IMR-90 (cell line): ENCODE measurements at regions not wholly inside any gene's neighbourhood (a gene's known extent, or its start where the extent isn't known, plus 50 kb on each side); places are given as distances from the start of the nearest gene placed in this dataset.

ENCODE experiments used
- ATAC-seq: fragments of 200-7000 bp; cut with Tn5 transposase; 2 replicates; pipeline ENCODE4 v1.9.1; 2020; ENCODE audit warnings: low read depth, mild to moderate bottlenecking, moderate library complexity
- BruUV-seq: library from RNA; stranded (reverse); fragments of 400-500 nt; replicated peaks from 2 replicates; lab custom pipeline; 2021; lab: Mats Ljungman, UMichigan
- CTCF ChIA-PET: fragments of 300-600 bp; formaldehyde crosslinking; extraction: SDS; loops from one replicate; lab custom pipeline; 2021; ENCODE audit warnings: antibody characterized with exemption; lab: Yijun Ruan, JAX
- POLR2A ChIA-PET: fragments of 300-600 bp; sonication (Branson Sonifier 250); formaldehyde crosslinking; loops from one replicate; lab custom pipeline; 2022; ENCODE audit warnings: antibody characterized with exemption; ENCODE audit not compliant: unreplicated experiment; lab: Charles Lee
- DNase-seq: peaks from one replicate; pipeline ENCODE4 v3.0.0; 2013
- H2AFZ ChIP-seq: replicated peaks from 2 replicates; pipeline ENCODE3; 2013; ENCODE audit warnings: low read length, mild to moderate bottlenecking; ENCODE audit not compliant: poor library complexity
- H2AK5ac ChIP-seq: 2 replicates; pipeline ENCODE4 v1.6.1; 2013; ENCODE audit warnings: low read depth, low read length, inconsistent platforms
- H2AK9ac ChIP-seq: replicated peaks from 2 replicates; pipeline ENCODE3; 2013; ENCODE audit warnings: mild to moderate bottlenecking, low read depth, low read length, moderate library complexity; ENCODE audit not compliant: poor library complexity
- H2BK120ac ChIP-seq: 2 replicates; pipeline ENCODE4 v1.6.1; 2013; ENCODE audit warnings: low read depth, low read length, inconsistent platforms
- H2BK15ac ChIP-seq: 3 replicates; pipeline ENCODE4 v1.6.1; 2013; ENCODE audit warnings: low read depth, low read length, inconsistent platforms
- H2BK20ac ChIP-seq: 2 replicates; pipeline ENCODE4 v1.6.1; 2013; ENCODE audit warnings: low read depth, mild to moderate bottlenecking, inconsistent platforms, low read length, moderate library complexity
- H2BK5ac ChIP-seq: 2 replicates; pipeline ENCODE4 v1.6.1; 2013; ENCODE audit warnings: mild to moderate bottlenecking, low read depth, low read length, inconsistent platforms; ENCODE audit not compliant: poor library complexity, severe bottlenecking
- H3K14ac ChIP-seq: replicated peaks from 2 replicates; pipeline ENCODE4 v1.6.1; 2013; ENCODE audit warnings: low read depth, low read length, inconsistent platforms
- H3K18ac ChIP-seq: 2 replicates; pipeline ENCODE4 v1.6.1; 2013; ENCODE audit warnings: low read depth, low read length, control low read depth
- H3K23ac ChIP-seq: 2 replicates; pipeline ENCODE4 v1.6.1; 2013; ENCODE audit warnings: low read depth, low read length, inconsistent platforms
- H3K27ac ChIP-seq: 2 replicates; pipeline ENCODE4 v1.5.1; 2013; ENCODE audit warnings: mild to moderate bottlenecking, control low read depth, low read length; ENCODE audit not compliant: insufficient read depth
- H3K27me3 ChIP-seq: 2 replicates; pipeline ENCODE4 v1.6.1; 2013; ENCODE audit warnings: low read length; ENCODE audit not compliant: control insufficient read depth, insufficient read depth
- H3K36me3 ChIP-seq: 2 replicates; pipeline ENCODE4 v1.6.1; 2013; ENCODE audit warnings: low read length, mixed read lengths; ENCODE audit not compliant: control insufficient read depth, insufficient read depth
- H3K4ac ChIP-seq: 2 replicates; pipeline ENCODE4 v1.6.1; 2013; ENCODE audit warnings: low read depth, low read length, inconsistent platforms
- H3K4me1 ChIP-seq: 2 replicates; pipeline ENCODE4 v1.6.1; 2013; ENCODE audit warnings: low read length, mixed read lengths; ENCODE audit not compliant: control insufficient read depth, insufficient read depth
- H3K4me2 ChIP-seq: 2 replicates; pipeline ENCODE4 v1.6.1; 2013; ENCODE audit warnings: low read depth, mild to moderate bottlenecking, control low read depth, low read length, moderate library complexity
- H3K4me3 ChIP-seq: 2 replicates; pipeline ENCODE4 v1.5.1; 2013; ENCODE audit warnings: low read depth, mild to moderate bottlenecking, control low read depth, low read length, moderate library complexity; ENCODE audit not compliant: insufficient read depth
- H3K56ac ChIP-seq: 2 replicates; pipeline ENCODE4 v1.6.1; 2013; ENCODE audit warnings: low read length, inconsistent platforms; ENCODE audit not compliant: insufficient read depth; ENCODE audit errors: extremely low read depth
- H3K79me1 ChIP-seq, 2 experiments: 2 replicates each; pipeline ENCODE4 v1.6.1; 2013; ENCODE audit warnings: low read length in 2 of 2, inconsistent platforms in 1 of 2, low read depth in 1 of 2
- H3K9ac ChIP-seq: 2 replicates; pipeline ENCODE4 v1.6.1; 2013; ENCODE audit warnings: low read depth, low read length, control low read depth
- H3K9me1 ChIP-seq: 2 replicates; pipeline ENCODE4 v1.6.1; 2013; ENCODE audit warnings: low read length, inconsistent platforms; ENCODE audit not compliant: insufficient read depth
- H3K9me3 ChIP-seq: 2 replicates; pipeline ENCODE4 v1.6.1; 2013; ENCODE audit warnings: low read length; ENCODE audit not compliant: control insufficient read depth, insufficient read depth
- H4K20me1 ChIP-seq: 2 replicates; pipeline ENCODE4 v1.6.1; 2013; ENCODE audit warnings: low read length, inconsistent platforms; ENCODE audit not compliant: insufficient read depth
- H4K5ac ChIP-seq: 2 replicates; pipeline ENCODE4 v1.6.1; 2013; ENCODE audit warnings: mild to moderate bottlenecking, low read depth, low read length, control low read depth
- H4K8ac ChIP-seq, 2 experiments: 2 replicates each; pipeline ENCODE4 v1.6.1; 2013; ENCODE audit warnings: low read depth in 2 of 2, low read length in 2 of 2, control low read depth in 1 of 2, inconsistent platforms in 1 of 2
- H4K91ac ChIP-seq: 2 replicates; pipeline ENCODE4 v1.6.1; 2013; ENCODE audit warnings: low read depth, low read length, inconsistent platforms; ENCODE audit not compliant: insufficient read depth
- BHLHE40 ChIP-seq: fragments of 150-350 bp; IDR thresholded peaks from 2 replicates; pipeline ENCODE4 v1.6.1; 2016; ENCODE audit warnings: mild to moderate bottlenecking, low read depth, low read length
- CEBPB ChIP-seq: IDR thresholded peaks from 2 replicates; pipeline ENCODE4 v1.6.1; 2012; ENCODE audit warnings: low read depth, low read length, improper control_type of control experiment
- CHD1 ChIP-seq: IDR thresholded peaks from 2 replicates; pipeline ENCODE4 v1.6.1; 2012; ENCODE audit warnings: low read depth, low read length, improper control_type of control experiment
- ELK1 ChIP-seq: fragments of 150-350 bp; IDR thresholded peaks from 2 replicates; pipeline ENCODE4 v1.6.1; 2016; ENCODE audit warnings: low read depth, mild to moderate bottlenecking, low read length, moderate library complexity, borderline replicate concordance
- FOS ChIP-seq: fragments of 150-350 bp; IDR thresholded peaks from 2 replicates; pipeline ENCODE4 v1.6.1; 2016; ENCODE audit warnings: low read depth, low read length
- MAFK ChIP-seq: IDR thresholded peaks from 2 replicates; pipeline ENCODE4 v1.6.1; 2012; ENCODE audit warnings: low read depth, low read length, improper control_type of control experiment
- MAZ ChIP-seq: IDR thresholded peaks from 2 replicates; pipeline ENCODE4 v1.6.1; 2012; ENCODE audit warnings: low read depth, mild to moderate bottlenecking, low read length, improper control_type of control experiment, moderate library complexity, borderline replicate concordance
- MXI1 ChIP-seq: IDR thresholded peaks from 2 replicates; pipeline ENCODE4 v1.6.1; 2012; ENCODE audit warnings: low read depth, mild to moderate bottlenecking, low read length, moderate library complexity, borderline replicate concordance
- NFE2L2 ChIP-seq: fragments of 150-350 bp; IDR thresholded peaks from 2 replicates; pipeline ENCODE4 v1.6.1; 2016; ENCODE audit warnings: low read depth, mild to moderate bottlenecking, low read length
- POLR2A ChIP-seq: IDR thresholded peaks from 2 replicates; pipeline ENCODE4 v1.6.1; 2012; ENCODE audit warnings: mild to moderate bottlenecking, low read depth, low read length
- RAD21 ChIP-seq: IDR thresholded peaks from 2 replicates; pipeline ENCODE4 v1.6.1; 2012; ENCODE audit warnings: low read length, improper control_type of control experiment
- RCOR1 ChIP-seq: IDR thresholded peaks from 2 replicates; pipeline ENCODE4 v1.6.1; 2012; ENCODE audit warnings: mild to moderate bottlenecking, low read length, improper control_type of control experiment; ENCODE audit not compliant: insufficient replicate concordance
- SMC3 ChIP-seq: fragments of 150-350 bp; IDR thresholded peaks from 2 replicates; pipeline ENCODE4 v1.6.1; 2016; ENCODE audit warnings: low read depth, mild to moderate bottlenecking, antibody characterized with exemption, low read length, moderate library complexity
- USF2 ChIP-seq: fragments of 150-350 bp; IDR thresholded peaks from 2 replicates; pipeline ENCODE4 v1.6.1; 2017; ENCODE audit warnings: mild to moderate bottlenecking, antibody characterized with exemption, low read length, low read depth
- WGBS, 2 experiments: methylation state at CpG; one replicate each; pipeline versions ENCODE4 v1.1.5 to v1.1.7; 2013; ENCODE audit warnings: missing lambda C conversion rate in 2 of 2; ENCODE audit not compliant: insufficient read length in 1 of 2; ENCODE audit errors: extremely low coverage in 2 of 2; 5-methylcytosine and 5-hydroxymethylcytosine counted together
- dilution Hi-C: fragments of 300-500 bp; cut with HindIII; formaldehyde crosslinking; loops from one replicate; pipeline ENCODE4 v1.14.3; 2018; ENCODE audit warnings: low sequenced_read_pairs; ENCODE audit not compliant: unreplicated experiment
- in situ Hi-C: fragments of 300-500 bp; cut with MboI; formaldehyde crosslinking; loops from 3 replicates; pipeline ENCODE4 v1.14.3; 2019; ENCODE audit warnings: low sequenced_read_pairs, inconsistent platforms, mixed read lengths
- intact Hi-C: fragments of 100-400 bp; cut with micrococcal nuclease; formaldehyde crosslinking; loops from 2 replicates; pipeline ENCODE4 v1.10.0; 2022
- TF ChIP-seq, protein P1 (sequence below): conservative IDR thresholded peaks from 2 replicates; pipeline ENCODE4 v1.5.1; 2012; ENCODE audit warnings: mild to moderate bottlenecking, low read depth, low read length, improper control_type of control experiment

DNA sequence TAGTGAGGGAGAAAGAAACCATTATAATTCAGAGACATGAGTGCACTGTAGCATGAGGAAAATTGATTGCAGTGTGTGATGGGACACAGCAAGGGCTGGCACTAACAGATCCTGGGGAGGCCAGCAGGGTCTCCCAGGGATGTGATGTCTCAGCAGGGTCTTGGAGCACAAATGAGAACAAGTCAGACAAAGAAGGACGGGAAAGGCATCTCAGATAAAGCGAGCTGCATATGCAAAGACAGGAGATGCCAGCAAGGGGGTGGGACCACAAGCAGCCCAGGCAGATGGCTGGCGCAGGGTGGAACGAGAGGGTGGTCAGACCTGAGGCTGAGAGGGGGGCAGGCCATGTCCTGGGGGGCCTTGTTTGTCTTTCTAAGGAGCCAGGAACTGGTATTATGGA lies 102.6 kb upstream of the DLX2 start:
- Histone ChIP-seq H3K4me1 (peaks cover 19% of the 10 kb centered on the region), H3K4me2 (no peak overlapping the region), H2AK9ac (no peak overlapping the region), H2BK120ac (peak overlapping the region; percentile 18; the same call in 1 of the 2 replicates), H3K9me3 (peaks cover 2% of the 10 kb centered on the region), H3K56ac (no peak overlapping the region), H3K4ac (no peak overlapping the region), H3K14ac (no peak overlapping the region), H3K27me3 (no peaks in the 10 kb centered on the region), H3K23ac (no peak overlapping the region), H4K91ac (no peak overlapping the region), H3K36me3 (no peaks in the 10 kb centered on the region), H4K5ac (no peak overlapping the region), H2AK5ac (no peak overlapping the region), H4K8ac (no peak overlapping the region), H2BK15ac (no peak overlapping the region), H3K79me1 (no peaks in the 10 kb centered on the region), H4K20me1 (no peaks in the 10 kb centered on the region), H3K9me1 (peaks cover 15% of the 10 kb centered on the region), H3K9ac (no peak overlapping the region), H3K27ac (no peak overlapping the region), H3K18ac (no peak overlapping the region), H2BK20ac (no peak overlapping the region), H2AFZ (no peak overlapping the region), H2BK5ac (no peak overlapping the region), H3K4me3 (no peak overlapping the region)
- dilution Hi-C loops, result no loop called here
- POLR2A ChIA-PET, result no interaction called here
- in situ Hi-C loops, result no loop called here
- DNase-seq, result no peak
- TF ChIP-seq MXI1 (no peak), MAFK (no peak), RCOR1 (no peak), POLR2A (no peak), CHD1 (no peak), USF2 (no peak), NFE2L2 (no peak), SMC3 (no peak), CEBPB (no peak), MAZ (no peak), ELK1 (no peak), FOS (no peak), BHLHE40 (no peak), RAD21 (no peak)
- TF ChIP-seq, protein P1, sequence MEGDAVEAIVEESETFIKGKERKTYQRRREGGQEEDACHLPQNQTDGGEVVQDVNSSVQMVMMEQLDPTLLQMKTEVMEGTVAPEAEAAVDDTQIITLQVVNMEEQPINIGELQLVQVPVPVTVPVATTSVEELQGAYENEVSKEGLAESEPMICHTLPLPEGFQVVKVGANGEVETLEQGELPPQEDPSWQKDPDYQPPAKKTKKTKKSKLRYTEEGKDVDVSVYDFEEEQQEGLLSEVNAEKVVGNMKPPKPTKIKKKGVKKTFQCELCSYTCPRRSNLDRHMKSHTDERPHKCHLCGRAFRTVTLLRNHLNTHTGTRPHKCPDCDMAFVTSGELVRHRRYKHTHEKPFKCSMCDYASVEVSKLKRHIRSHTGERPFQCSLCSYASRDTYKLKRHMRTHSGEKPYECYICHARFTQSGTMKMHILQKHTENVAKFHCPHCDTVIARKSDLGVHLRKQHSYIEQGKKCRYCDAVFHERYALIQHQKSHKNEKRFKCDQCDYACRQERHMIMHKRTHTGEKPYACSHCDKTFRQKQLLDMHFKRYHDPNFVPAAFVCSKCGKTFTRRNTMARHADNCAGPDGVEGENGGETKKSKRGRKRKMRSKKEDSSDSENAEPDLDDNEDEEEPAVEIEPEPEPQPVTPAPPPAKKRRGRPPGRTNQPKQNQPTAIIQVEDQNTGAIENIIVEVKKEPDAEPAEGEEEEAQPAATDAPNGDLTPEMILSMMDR, result no peak
- BruUV-seq, result no TSS peak
- CTCF ChIA-PET, result interaction anchor here (0.6 to 1.0 kb wide), 2 partner anchors 256 to 260 kb away, joined by 3 read pairs; no protein-coding TSS in a partner anchor
- no peak for ATAC-seq
- WGBS, 2 experiments, result 50% methylated on average over 2 of the region's 4 CpGs; no CpG with 5 or more reads in 1 of the 2 experiments
- intact Hi-C loops, result no loop called here
